Keratinocyte (primary cell): ENCODE measurements at regions not wholly inside any gene's neighbourhood (a gene's known extent, or its start where the extent isn't known, plus 50 kb on each side); places are given as distances from the start of the nearest gene placed in this dataset.

Source experiments
- DNase-seq: peaks from one replicate; pipeline ENCODE4 v3.0.0-alpha.2; 2011; ENCODE audit warnings: low read depth, missing footprints, low spot score
- FAIRE-seq: peaks from 2 replicates; lab custom pipeline; 2011; peaks lifted over from hg19 to GRCh38; lab: Jason Lieb, UNC
- H2AFZ ChIP-seq: 2 replicates; pipeline ENCODE4 v1.6.0; 2012; ENCODE audit warnings: low read length, control low read depth, inconsistent platforms; ENCODE audit not compliant: control insufficient read depth
- H3K27ac ChIP-seq: 2 replicates; pipeline ENCODE4 v1.5.1; 2011; ENCODE audit warnings: low read length; ENCODE audit not compliant: control insufficient read depth, insufficient read depth
- H3K27me3 ChIP-seq: 3 replicates; pipeline ENCODE4 v1.6.0; 2011; ENCODE audit warnings: low read length; ENCODE audit not compliant: control insufficient read depth, insufficient read depth; ENCODE audit errors: extremely low read depth
- H3K36me3 ChIP-seq, 2 experiments: 2 replicates in 1 of 2; 3 replicates in 1 of 2; pipeline ENCODE4 v1.5.1; 2011; ENCODE audit warnings: low read length in 2 of 2, mild to moderate bottlenecking in 1 of 2; ENCODE audit not compliant: control insufficient read depth in 2 of 2, insufficient read depth in 2 of 2; ENCODE audit errors: extremely low read depth in 1 of 2
- H3K4me1 ChIP-seq: 3 replicates; pipeline ENCODE4 v1.5.1; 2011; ENCODE audit warnings: low read length; ENCODE audit not compliant: control insufficient read depth, insufficient read depth; ENCODE audit errors: extremely low read depth
- H3K4me2 ChIP-seq: 3 replicates; pipeline ENCODE4 v1.6.0; 2011; ENCODE audit warnings: low read depth, low read length; ENCODE audit not compliant: control insufficient read depth, insufficient read depth; ENCODE audit errors: extremely low read depth
- H3K4me3 ChIP-seq, 3 experiments: fragments of 200-600 bp in 1 of 3; sonication (generic) in 1 of 3; 2 replicates in 2 of 3; 3 replicates in 1 of 3; pipeline ENCODE4 v1.5.1; 2011 to 2016; ENCODE audit warnings: low read length in 3 of 3, mild to moderate bottlenecking in 3 of 3, control low read depth in 2 of 3, inconsistent platforms in 1 of 3, low read depth in 1 of 3, mixed read lengths in 1 of 3, mixed run types in 1 of 3, moderate library complexity in 1 of 3; ENCODE audit not compliant: control insufficient read depth in 2 of 3, insufficient read depth in 2 of 3; ENCODE audit errors: extremely low read depth in 1 of 3
- H3K79me2 ChIP-seq: 2 replicates; pipeline ENCODE4 v1.6.0; 2012; ENCODE audit warnings: low read length; ENCODE audit not compliant: control insufficient read depth, insufficient read depth
- H3K9ac ChIP-seq: 3 replicates; pipeline ENCODE4 v1.6.0; 2011; ENCODE audit warnings: low read length; ENCODE audit not compliant: control insufficient read depth, insufficient read depth; ENCODE audit errors: extremely low read depth
- H3K9me1 ChIP-seq: 3 replicates; pipeline ENCODE4 v1.6.0; 2011; ENCODE audit warnings: low read length; ENCODE audit not compliant: control insufficient read depth, insufficient read depth; ENCODE audit errors: extremely low read depth
- H3K9me3 ChIP-seq: 2 replicates; pipeline ENCODE4 v1.5.1; 2012; ENCODE audit warnings: low read depth, low read length; ENCODE audit not compliant: control insufficient read depth
- H4K20me1 ChIP-seq: 3 replicates; pipeline ENCODE4 v1.6.0; 2011; ENCODE audit warnings: low read length; ENCODE audit not compliant: control insufficient read depth, insufficient read depth; ENCODE audit errors: extremely low read depth
- EZH2 ChIP-seq: IDR thresholded peaks from one replicate; pipeline ENCODE4 v1.6.1; 2012; ENCODE audit warnings: inconsistent platforms, mild to moderate bottlenecking, low read length, moderate library complexity
- dilution Hi-C: fragments of 300-500 bp; cut with MboI; formaldehyde crosslinking; loops from one replicate; pipeline ENCODE4 v1.7.0; 2020; ENCODE audit warnings: low sequenced_read_pairs; ENCODE audit not compliant: extremely low pct_ligation_motif_present
- TF ChIP-seq, protein P1 (sequence below), 3 experiments: IDR thresholded peaks in 1 of 3; conservative IDR thresholded peaks in 1 of 3; optimal IDR thresholded peaks in 1 of 3; 2 replicates in 2 of 3; 3 replicates in 1 of 3; pipeline versions ENCODE3 to v1.5.1; 2011; ENCODE audit warnings: low read length in 3 of 3, mild to moderate bottlenecking in 3 of 3, moderate library complexity in 2 of 3, control low read depth in 1 of 3, inconsistent platforms in 1 of 3; ENCODE audit not compliant: insufficient read depth in 2 of 3; ENCODE audit errors: extremely low read depth in 1 of 3

DNA sequence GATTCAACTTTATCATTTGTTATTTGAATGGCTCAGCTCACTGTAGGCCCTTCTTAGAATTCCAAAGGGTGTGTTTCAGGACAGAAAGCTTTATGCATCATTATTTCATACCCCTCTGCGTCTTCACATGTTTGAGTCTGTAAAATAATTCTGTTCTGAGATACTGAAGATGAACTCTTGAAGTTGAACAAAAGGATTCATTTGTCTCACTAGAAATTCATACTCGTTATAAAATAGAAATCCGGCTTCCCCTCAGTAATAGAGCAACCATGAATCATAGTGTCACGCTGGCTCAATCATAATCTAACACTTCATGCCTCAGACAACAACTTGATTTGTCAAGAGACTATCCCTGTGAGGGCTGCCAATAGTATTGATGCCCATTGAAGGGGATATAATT, 1015.4 kb upstream of the SEMA6D start:
- no peak for FAIRE-seq
- H3K4me2 ChIP-seq, result no peak overlapping the region

DNA sequence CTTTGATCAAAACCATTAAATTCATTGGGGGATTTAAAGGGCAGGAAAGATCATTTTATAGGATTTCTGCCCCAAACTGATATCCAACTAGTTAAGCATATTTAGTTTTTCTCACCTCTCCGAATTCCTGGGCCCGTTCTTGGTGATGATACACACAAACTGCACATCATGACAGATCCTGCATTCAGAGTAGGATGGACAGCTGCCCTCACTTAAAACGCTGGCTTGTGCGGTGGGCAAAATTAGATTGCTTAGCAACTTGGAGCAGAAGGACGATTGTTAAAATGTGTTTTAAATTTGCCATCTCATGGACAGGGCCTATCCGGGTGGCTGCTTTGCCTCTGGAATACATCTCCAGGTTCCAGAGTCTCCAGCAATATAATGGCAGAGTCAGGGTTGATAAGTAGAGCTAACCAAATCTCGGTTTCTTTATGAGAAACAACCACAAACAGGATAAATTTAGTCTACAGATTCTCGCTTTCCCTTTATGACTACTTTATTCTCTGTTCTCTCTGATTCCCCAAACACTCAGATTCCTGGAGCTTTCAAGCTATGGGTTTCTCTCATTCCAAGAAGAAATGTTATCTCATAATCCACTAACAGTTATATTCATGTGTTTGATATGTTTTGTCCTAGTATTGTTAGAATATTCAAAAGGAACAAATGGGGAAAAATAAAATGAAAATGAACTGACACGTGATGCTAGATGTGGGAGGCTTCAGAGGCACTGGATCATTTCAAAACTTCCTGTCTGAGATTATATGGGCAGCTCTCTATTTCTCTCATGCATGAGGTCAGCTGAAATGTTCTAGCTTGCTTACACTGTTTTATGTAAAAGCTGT, 1014.1 kb upstream of the SEMA6D start:
- Histone ChIP-seq H3K9me1 (no peaks in the 10 kb centered on the region), H3K9me3 (no peaks in the 10 kb centered on the region), H3K27ac (no peak overlapping the region), H3K4me1 (no peaks in the 10 kb centered on the region), H3K79me2 (no peaks in the 10 kb centered on the region), H3K27me3 (no peaks in the 10 kb centered on the region), H4K20me1 (no peaks in the 10 kb centered on the region), H3K9ac (no peak overlapping the region), H3K36me3 (no peaks in the 10 kb centered on the region), H3K4me2 (no peak overlapping the region), H2AFZ (no peak overlapping the region), H3K4me3 (no peak overlapping the region)
- DNase-seq (no peak), FAIRE-seq (no peak)
- TF ChIP-seq, protein P1, sequence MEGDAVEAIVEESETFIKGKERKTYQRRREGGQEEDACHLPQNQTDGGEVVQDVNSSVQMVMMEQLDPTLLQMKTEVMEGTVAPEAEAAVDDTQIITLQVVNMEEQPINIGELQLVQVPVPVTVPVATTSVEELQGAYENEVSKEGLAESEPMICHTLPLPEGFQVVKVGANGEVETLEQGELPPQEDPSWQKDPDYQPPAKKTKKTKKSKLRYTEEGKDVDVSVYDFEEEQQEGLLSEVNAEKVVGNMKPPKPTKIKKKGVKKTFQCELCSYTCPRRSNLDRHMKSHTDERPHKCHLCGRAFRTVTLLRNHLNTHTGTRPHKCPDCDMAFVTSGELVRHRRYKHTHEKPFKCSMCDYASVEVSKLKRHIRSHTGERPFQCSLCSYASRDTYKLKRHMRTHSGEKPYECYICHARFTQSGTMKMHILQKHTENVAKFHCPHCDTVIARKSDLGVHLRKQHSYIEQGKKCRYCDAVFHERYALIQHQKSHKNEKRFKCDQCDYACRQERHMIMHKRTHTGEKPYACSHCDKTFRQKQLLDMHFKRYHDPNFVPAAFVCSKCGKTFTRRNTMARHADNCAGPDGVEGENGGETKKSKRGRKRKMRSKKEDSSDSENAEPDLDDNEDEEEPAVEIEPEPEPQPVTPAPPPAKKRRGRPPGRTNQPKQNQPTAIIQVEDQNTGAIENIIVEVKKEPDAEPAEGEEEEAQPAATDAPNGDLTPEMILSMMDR (optimal IDR thresholded peaks at IDR 0.05 in 1 of 3, IDR thresholded peaks at IDR 0.05 in 1 of 3, conservative IDR thresholded peaks at IDR 0.05 in 1 of 3; ENCODE audit: extremely low read depth in 1 of 3, insufficient read depth in 2 of 3, low read length in 3 of 3), result no peak
- no peak for TF ChIP-seq EZH2
- dilution Hi-C loops, result no loop called here

More for the DNA sequence above, 1015.4 kb upstream of the SEMA6D start:
- Histone ChIP-seq H3K27ac (no peak overlapping the region), H3K4me3 (no peak overlapping the region), H3K79me2 (no peaks in the 10 kb centered on the region), H3K36me3 (no peaks in the 10 kb centered on the region), H4K20me1 (no peaks in the 10 kb centered on the region), H3K4me1 (no peaks in the 10 kb centered on the region), H3K9me3 (no peaks in the 10 kb centered on the region), H3K27me3 (no peaks in the 10 kb centered on the region), H3K9ac (no peak overlapping the region), H3K9me1 (no peaks in the 10 kb centered on the region), H2AFZ (no peak overlapping the region)
- no peak for DNase-seq
- no peak for TF ChIP-seq EZH2
- TF ChIP-seq, protein P1 (optimal IDR thresholded peaks at IDR 0.05 in 1 of 3, IDR thresholded peaks at IDR 0.05 in 1 of 3, conservative IDR thresholded peaks at IDR 0.05 in 1 of 3; ENCODE audit: extremely low read depth in 1 of 3, insufficient read depth in 2 of 3, low read length in 3 of 3), result no peak
- dilution Hi-C loops, result no loop called here
